CD14-positive monocyte (primary cell): ENCODE measurements at regions not wholly inside any gene's neighbourhood (a gene's known extent, or its start where the extent isn't known, plus 50 kb on each side); places are given as distances from the start of the nearest gene placed in this dataset.

Experiments used
- DNase-seq, 3 donors: peaks; one replicate each; pipeline ENCODE4 v3.0.0-alpha.2; 2011 to 2022
- H2AFZ ChIP-seq: 2 replicates; pipeline ENCODE4 v1.6.0; 2012; ENCODE audit warnings: mild to moderate bottlenecking, low read depth, low read length, inconsistent platforms; ENCODE audit not compliant: insufficient read depth, poor library complexity, severe bottlenecking
- H3K27ac ChIP-seq, 2 donors: 1 replicate in 1 of 2; 2 replicates in 1 of 2; pipeline ENCODE4 v1.5.1; 2012 to 2013; ENCODE audit warnings: low read length in 2 of 2, control low read depth in 1 of 2, inconsistent platforms in 1 of 2, low read depth in 1 of 2, mild to moderate bottlenecking in 1 of 2
- H3K27me3 ChIP-seq, 2 donors: one replicate each; pipeline versions ENCODE4 v1.6.0 to v1.6.1; 2011 to 2013; ENCODE audit warnings: low read length in 2 of 2; ENCODE audit not compliant: control insufficient read depth in 2 of 2, insufficient read depth in 2 of 2
- H3K36me3 ChIP-seq, 2 donors: replicated peaks in 1 of 2; 1 replicate in 1 of 2; 2 replicates in 1 of 2; pipeline versions ENCODE4 v1.5.1 to v1.6.1; 2012 to 2013; ENCODE audit warnings: low read length in 2 of 2, control low read depth in 1 of 2, inconsistent platforms in 1 of 2, mild to moderate bottlenecking in 1 of 2; ENCODE audit not compliant: insufficient read depth in 2 of 2, control insufficient read depth in 1 of 2
- H3K4me1 ChIP-seq, 2 donors: 1 replicate in 1 of 2; 2 replicates in 1 of 2; pipeline versions ENCODE4 v1.5.1 to v1.6.1; 2012 to 2013; ENCODE audit warnings: low read length in 2 of 2, control low read depth in 1 of 2, inconsistent platforms in 1 of 2, mild to moderate bottlenecking in 1 of 2, moderate library complexity in 1 of 2; ENCODE audit not compliant: insufficient read depth in 2 of 2, control insufficient read depth in 1 of 2
- H3K4me2 ChIP-seq: replicated peaks from 2 replicates; pipeline ENCODE3; 2012; ENCODE audit warnings: low read length, moderate library complexity, mild to moderate bottlenecking; ENCODE audit not compliant: poor library complexity, severe bottlenecking; ENCODE audit errors: extremely low read depth
- H3K4me3 ChIP-seq, 3 experiments: fragments of 200-600 bp in 1 of 3; sonication (generic) in 1 of 3; replicated peaks in 1 of 3; 1 replicate in 2 of 3; 2 replicates in 1 of 3; pipeline ENCODE4 v1.5.1; 2011 to 2013; ENCODE audit warnings: low read length in 3 of 3, mild to moderate bottlenecking in 3 of 3, control low read depth in 2 of 3, low read depth in 2 of 3, inconsistent platforms in 1 of 3, moderate library complexity in 1 of 3
- H3K79me2 ChIP-seq: 2 replicates; pipeline ENCODE4 v1.6.0; 2012; ENCODE audit warnings: mild to moderate bottlenecking, control low read depth, inconsistent platforms, low read length, moderate library complexity; ENCODE audit not compliant: insufficient read depth
- H3K9ac ChIP-seq: 2 replicates; pipeline ENCODE4 v1.6.0; 2017; ENCODE audit warnings: low read length, mild to moderate bottlenecking; ENCODE audit not compliant: insufficient read depth, poor library complexity, severe bottlenecking
- H3K9me3 ChIP-seq, 2 donors: replicated peaks in 1 of 2; 1 replicate in 1 of 2; 2 replicates in 1 of 2; pipeline versions ENCODE4 v1.5.1 to v1.6.1; 2012 to 2013; ENCODE audit warnings: low read length in 2 of 2, control low read depth in 1 of 2; ENCODE audit not compliant: control insufficient read depth in 1 of 2, insufficient read depth in 1 of 2
- H4K20me1 ChIP-seq: 2 replicates; pipeline ENCODE4 v1.6.0; 2012; ENCODE audit warnings: mild to moderate bottlenecking, low read length, control low read depth, moderate library complexity; ENCODE audit not compliant: insufficient read depth
- H3K27ac Mint-ChIP-seq, 7 donors: one replicate each; pipeline ENCODE4 v1.8.0; 2020; ENCODE audit warnings: mild to moderate bottlenecking in 7 of 7, mixed read lengths in 7 of 7, moderate library complexity in 6 of 7, inconsistent platforms in 2 of 7
- H3K27me3 Mint-ChIP-seq, 3 donors: one replicate each; pipeline ENCODE4 v1.8.0; 2021 to 2022; ENCODE audit warnings: low read depth in 3 of 3, mild to moderate bottlenecking in 3 of 3, mixed read lengths in 3 of 3, moderate library complexity in 3 of 3, inconsistent platforms in 1 of 3
- H3K36me3 Mint-ChIP-seq, 2 donors: one replicate each; pipeline ENCODE4 v1.8.0; 2020; ENCODE audit warnings: mixed read lengths in 2 of 2, inconsistent platforms in 1 of 2, mild to moderate bottlenecking in 1 of 2
- H3K4me1 Mint-ChIP-seq: one replicate; pipeline ENCODE4 v1.8.0; 2020; ENCODE audit warnings: mild to moderate bottlenecking, mixed read lengths
- H3K4me3 Mint-ChIP-seq, 2 donors: one replicate each; pipeline ENCODE4 v1.8.0; 2020; ENCODE audit warnings: mild to moderate bottlenecking in 2 of 2, mixed read lengths in 2 of 2, moderate library complexity in 1 of 2
- H3K9me3 Mint-ChIP-seq, 7 donors: one replicate each; pipeline ENCODE4 v1.8.0; 2020 to 2022; ENCODE audit warnings: mixed read lengths in 7 of 7, mild to moderate bottlenecking in 6 of 7, moderate library complexity in 6 of 7, inconsistent platforms in 2 of 7
- CTCF ChIP-seq: fragments of 200-600 bp; IDR thresholded peaks from one replicate; pipeline ENCODE4 v1.8.0; 2022; ENCODE audit warnings: antibody characterized with exemption, mild to moderate bottlenecking
- WGBS: methylation state at CpG from one replicate; pipeline ENCODE4 v1.1.5; 2013; ENCODE audit warnings: missing lambda C conversion rate; ENCODE audit not compliant: insufficient coverage; 5-methylcytosine and 5-hydroxymethylcytosine counted together
- intact Hi-C, 2 donors: fragments of 100-400 bp; cut with micrococcal nuclease; formaldehyde crosslinking; loops; one replicate each; pipeline versions ENCODE4 v1.15.0 to v1.15.1; 2023

DNA sequence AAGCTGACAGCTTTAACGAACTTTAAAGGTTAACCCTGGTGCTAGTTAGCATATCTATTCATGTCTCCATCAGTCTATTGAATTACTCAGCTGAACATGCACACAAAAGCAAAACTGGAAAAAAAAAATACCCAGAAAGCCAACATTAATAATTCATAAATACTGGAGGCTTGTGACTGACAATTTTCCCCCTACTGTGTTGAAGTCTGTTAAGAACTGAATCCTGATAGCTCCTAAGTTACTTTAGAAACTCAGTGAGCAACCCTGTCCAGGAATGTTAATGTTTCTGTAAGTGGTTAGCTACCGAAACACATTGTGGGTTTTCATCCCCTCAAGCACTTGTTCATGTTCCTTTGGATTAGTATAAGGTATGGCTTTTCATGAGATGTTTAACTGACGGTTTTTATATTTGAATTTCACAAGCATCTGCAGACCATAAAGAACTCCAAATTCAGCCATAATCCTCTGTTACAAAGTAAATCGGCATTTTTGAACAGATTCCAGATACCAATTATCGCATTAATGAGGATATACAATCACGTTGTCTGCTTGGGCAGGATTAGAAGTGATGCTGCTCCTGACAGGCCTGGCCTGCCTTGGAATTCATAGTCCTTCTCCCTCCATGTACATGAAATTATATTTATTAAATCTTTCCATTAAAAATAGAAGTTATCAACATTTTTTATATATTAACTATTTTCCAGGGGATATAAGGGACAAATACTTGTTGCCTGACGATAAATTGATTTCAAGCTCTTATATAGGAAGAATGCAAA lies 331.2 kb downstream of the TLE4 start:
- no peaks in the 10 kb centered on the region for H4K20me1 ChIP-seq
- no peaks in the 10 kb centered on the region for H3K36me3 ChIP-seq
- intact Hi-C loops = no loop called here
- TF ChIP-seq CTCF = no peak
- Mint-ChIP-seq H3K4me1 (no peaks in the 10 kb centered on the region), H3K27me3 (no peaks in the 10 kb centered on the region), H3K36me3 (no peaks in the 10 kb centered on the region), H3K9me3 (peaks cover 0 to 3% (median 1%) of the 10 kb centered on the region in 7 donors), H3K27ac (no peak overlapping the region), H3K4me3 (no peak overlapping the region)
- no peak overlapping the region for H2AFZ ChIP-seq
- no peaks in the 10 kb centered on the region for H3K4me1 ChIP-seq
- H3K79me2 ChIP-seq = no peaks in the 10 kb centered on the region
- H3K4me3 ChIP-seq = no peak overlapping the region
- 100% methylated on average over 1 of the region's 7 CpGs for WGBS
- H3K9me3 ChIP-seq = no peaks in the 10 kb centered on the region
- H3K27me3 ChIP-seq = no peaks in the 10 kb centered on the region
- H3K4me2 ChIP-seq = no peak overlapping the region
- no peak overlapping the region for H3K27ac ChIP-seq
- DNase-seq = no peak
- no peak overlapping the region for H3K9ac ChIP-seq

DNA sequence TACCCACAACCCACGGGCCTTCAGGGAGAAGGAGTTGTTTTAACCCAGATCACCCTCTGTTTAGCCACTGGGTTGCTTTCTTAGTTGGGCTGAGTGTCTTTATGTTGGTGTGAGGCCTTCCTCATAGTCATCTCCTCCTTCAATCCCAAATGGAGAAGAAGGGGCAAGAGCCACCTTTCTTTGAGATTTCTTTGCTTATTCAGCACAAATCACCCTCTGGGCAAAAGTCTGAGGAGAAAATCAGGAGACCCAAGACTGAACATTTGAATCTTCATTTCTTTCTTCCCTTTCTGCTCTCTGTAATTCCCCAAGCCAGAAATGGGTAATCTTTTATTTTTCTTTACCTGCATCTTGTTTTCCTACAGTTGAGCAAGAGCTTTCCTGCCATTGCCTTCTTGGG lies 329.0 kb downstream of the TLE4 start:
- Mint-ChIP-seq H3K9me3 (peaks cover 0 to 5% (median 3%) of the 10 kb centered on the region in 7 donors), H3K27ac (no peak overlapping the region), H3K4me3 (no peak overlapping the region), H3K27me3 (no peaks in the 10 kb centered on the region), H3K36me3 (no peaks in the 10 kb centered on the region), H3K4me1 (no peaks in the 10 kb centered on the region)
- Histone ChIP-seq H3K4me3 (no peak overlapping the region), H3K27me3 (no peaks in the 10 kb centered on the region), H3K4me2 (no peak overlapping the region), H3K79me2 (no peaks in the 10 kb centered on the region), H4K20me1 (no peaks in the 10 kb centered on the region), H3K27ac (no peak overlapping the region), H3K4me1 (no peaks in the 10 kb centered on the region), H3K9ac (no peak overlapping the region), H2AFZ (no peak overlapping the region), H3K9me3 (no peaks in the 10 kb centered on the region), H3K36me3 (no peaks in the 10 kb centered on the region)
- intact Hi-C loops = no loop called here
- DNase-seq = no peak
- no peak for TF ChIP-seq CTCF
- WGBS = no CpG with 5 or more reads among the region's 1 CpG
